OCI-M2 (cell line): ENCODE measurements at regions not wholly inside any gene's neighbourhood (a gene's known extent, or its start where the extent isn't known, plus 50 kb on each side); places are given as distances from the start of the nearest gene placed in this dataset.
A peak's percentile ranks its signal among the peaks of the same experiment; 100 is the strongest.
"Not testable (repeated sequence)": the region's sequence is repeated elsewhere in the genome, so short reads cannot be mapped to it uniquely, and the experiment has no call there.

Experiments
- DNase-seq: peaks from one replicate; lab custom pipeline; 2025; ENCODE audit not compliant: unreplicated experiment; lab: John Stamatoyannopoulos, UW

GRCh38 chr14:44453433-44454171 is 53.5 kb downstream of the FSCB start:
- DNase-seq = no peak

- DNase-seq = not testable (repeated sequence)
Observed at GRCh38 chr14:44450232-44450631, 56.9 kb downstream of the FSCB start.

- no peak for DNase-seq
Observed at GRCh38 chr14:44449680-44450079, 57.4 kb downstream of the FSCB start.

- DNase-seq = peak; percentile 68
Observed at GRCh38 chr14:44448951-44449358, 58.1 kb downstream of the FSCB start.

GRCh38 chr14:44446965-44447364 is 60.1 kb downstream of the FSCB start:
- no peak for DNase-seq

GRCh38 chr14:44444454-44444853 is 62.6 kb downstream of the FSCB start:
- no peak for DNase-seq

- DNase-seq = no peak
Observed at GRCh38 chr14:44438936-44439335, 68.1 kb downstream of the FSCB start.

- no peak for DNase-seq
Observed at GRCh38 chr14:44438221-44438620, 68.9 kb downstream of the FSCB start.

GRCh38 chr14:44436458-44436857 is 70.6 kb downstream of the FSCB start:
- DNase-seq = no peak

GRCh38 chr14:44428231-44428945 is 78.7 kb downstream of the FSCB start:
- DNase-seq = no peak

- no peak for DNase-seq
Observed at GRCh38 chr14:44422699-44423098, 84.4 kb downstream of the FSCB start.

GRCh38 chr14:44420226-44420625 is 86.9 kb downstream of the FSCB start:
- DNase-seq = no peak

- DNase-seq = no peak
Observed at GRCh38 chr14:44418856-44419255, 88.2 kb downstream of the FSCB start.

- no peak for DNase-seq
Observed at GRCh38 chr14:44417809-44418208, 89.3 kb downstream of the FSCB start.

- no peak for DNase-seq
Observed at GRCh38 chr14:44414646-44415045, 92.4 kb downstream of the FSCB start.

GRCh38 chr14:44412858-44413569 is 94.1 kb downstream of the FSCB start:
- no peak for DNase-seq

- DNase-seq = peak; percentile 3
Observed at GRCh38 chr14:44405011-44405486, 102.0 kb downstream of the FSCB start.

GRCh38 chr14:44404599-44404998 is 102.5 kb downstream of the FSCB start:
- DNase-seq = no peak

- no peak for DNase-seq
Observed at GRCh38 chr14:44404036-44404435, 103.0 kb downstream of the FSCB start.

- DNase-seq = no peak
Observed at GRCh38 chr14:44403193-44403592, 103.9 kb downstream of the FSCB start.

GRCh38 chr14:44396226-44396625 is 110.9 kb downstream of the FSCB start:
- DNase-seq = no peak

- DNase-seq = no peak
Observed at GRCh38 chr14:44392984-44393383, 114.1 kb downstream of the FSCB start.
